HG03342 (cell line): ENCODE measurements at regions not wholly inside any gene's neighbourhood (a gene's known extent, or its start where the extent isn't known, plus 50 kb on each side); places are given as distances from the start of the nearest gene placed in this dataset.
"Not testable (repeated sequence)": the region's sequence is repeated elsewhere in the genome, so short reads cannot be mapped to it uniquely, and the experiment has no call there.

Source experiments
- ATAC-seq: cut with Tn5 transposase; IDR thresholded peaks from one replicate; pipeline ENCODE4 v1.9.1; 2021; ENCODE audit warnings: mild to moderate bottlenecking, moderate library complexity; ENCODE audit not compliant: unreplicated experiment

- no peak for ATAC-seq
Observed at GRCh38 chr6:113246186-113246585, 611.0 kb upstream of the MARCKS start.

GRCh38 chr6:113248532-113248931 is 608.6 kb upstream of the MARCKS start:
- no peak for ATAC-seq

GRCh38 chr6:113254194-113254593 is 603.0 kb upstream of the MARCKS start:
- ATAC-seq: not testable (repeated sequence)

GRCh38 chr6:113258771-113259170 is 598.4 kb upstream of the MARCKS start:
- no peak for ATAC-seq

GRCh38 chr6:113271437-113271836 is 585.7 kb upstream of the MARCKS start:
- no peak for ATAC-seq

- no peak for ATAC-seq
Observed at GRCh38 chr6:113276601-113277000, 580.5 kb upstream of the MARCKS start.

GRCh38 chr6:113277111-113277510 is 580.0 kb upstream of the MARCKS start:
- ATAC-seq: no peak

- ATAC-seq: no peak
Observed at GRCh38 chr6:113281014-113281413, 576.1 kb upstream of the MARCKS start.

GRCh38 chr6:113281431-113281830 is 575.7 kb upstream of the MARCKS start:
- no peak for ATAC-seq

GRCh38 chr6:113287396-113287795 is 569.7 kb upstream of the MARCKS start:
- ATAC-seq: peak; percentile 62

GRCh38 chr6:113288409-113288808 is 568.7 kb upstream of the MARCKS start:
- no peak for ATAC-seq

GRCh38 chr6:113289166-113289565 is 568.0 kb upstream of the MARCKS start:
- ATAC-seq: no peak

GRCh38 chr6:113290684-113291083 is 566.5 kb upstream of the MARCKS start:
- no peak for ATAC-seq

GRCh38 chr6:113291751-113292445 is 565.2 kb upstream of the MARCKS start:
- no peak for ATAC-seq

GRCh38 chr6:113292646-113293422 is 564.3 kb upstream of the MARCKS start:
- peak; percentile 82 for ATAC-seq

- peak; percentile 21 for ATAC-seq
Observed at GRCh38 chr6:113293423-113293740, 563.8 kb upstream of the MARCKS start.

GRCh38 chr6:113299531-113299930 is 557.6 kb upstream of the MARCKS start:
- ATAC-seq: no peak

- ATAC-seq: no peak
Observed at GRCh38 chr6:113301651-113302050, 555.5 kb upstream of the MARCKS start.

- ATAC-seq: no peak
Observed at GRCh38 chr6:113304116-113304515, 553.0 kb upstream of the MARCKS start.

GRCh38 chr6:113306552-113307145 is 550.5 kb upstream of the MARCKS start:
- peak; percentile 86 for ATAC-seq

GRCh38 chr6:113308266-113308665 is 548.9 kb upstream of the MARCKS start:
- no peak for ATAC-seq

GRCh38 chr6:113313841-113314240 is 543.3 kb upstream of the MARCKS start:
- ATAC-seq: no peak
